NCI-H524 (cell line): ENCODE measurements at regions not wholly inside any gene's neighbourhood (a gene's known extent, or its start where the extent isn't known, plus 50 kb on each side); places are given as distances from the start of the nearest gene placed in this dataset.
"Not testable (repeated sequence)": the region's sequence is repeated elsewhere in the genome, so short reads cannot be mapped to it uniquely, and the experiment has no call there.

Experiments used
- DNase-seq, 2 experiments: peaks; one replicate each; lab custom pipeline; 2025; lab: John Stamatoyannopoulos, UW

DNA sequence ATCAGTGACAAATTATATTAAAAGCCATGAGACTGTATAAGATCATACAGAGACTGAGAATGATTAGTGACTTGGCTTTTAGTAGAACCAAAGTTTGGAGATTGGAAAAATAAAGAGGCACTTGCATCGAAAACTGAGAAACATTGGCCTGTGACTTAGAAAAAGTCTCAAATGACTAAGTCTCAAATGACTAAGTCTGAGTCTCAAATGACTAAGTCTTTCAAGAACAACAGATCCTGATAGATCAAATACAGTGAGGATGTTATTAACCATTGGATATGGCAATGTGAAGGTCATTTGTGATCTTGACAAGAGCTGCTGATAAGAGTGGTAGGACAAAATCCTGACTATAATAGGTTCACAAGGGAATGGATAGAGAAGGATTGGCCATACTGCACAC, 135.5 kb upstream of the FANCL start:
- no peak for DNase-seq

DNA sequence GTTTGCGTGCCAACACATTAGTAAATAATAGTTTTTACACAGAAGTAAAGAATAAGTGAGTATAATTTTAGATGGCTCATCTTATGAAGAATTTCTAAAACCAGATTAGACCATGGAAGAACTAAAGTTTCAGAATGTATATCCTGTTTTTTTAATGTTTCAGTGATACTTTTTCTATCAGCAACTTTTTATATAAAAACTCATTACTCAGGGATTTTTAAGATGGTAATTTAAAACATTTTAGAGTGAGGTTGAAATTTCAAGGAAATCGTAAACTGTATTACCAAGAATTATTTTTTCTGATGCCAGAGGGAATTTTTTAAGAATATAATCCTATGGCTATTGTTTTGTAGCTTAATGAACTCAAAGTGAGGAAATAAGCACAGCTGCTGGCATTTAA, 128.5 kb upstream of the FANCL start:
- no peak for DNase-seq

DNA sequence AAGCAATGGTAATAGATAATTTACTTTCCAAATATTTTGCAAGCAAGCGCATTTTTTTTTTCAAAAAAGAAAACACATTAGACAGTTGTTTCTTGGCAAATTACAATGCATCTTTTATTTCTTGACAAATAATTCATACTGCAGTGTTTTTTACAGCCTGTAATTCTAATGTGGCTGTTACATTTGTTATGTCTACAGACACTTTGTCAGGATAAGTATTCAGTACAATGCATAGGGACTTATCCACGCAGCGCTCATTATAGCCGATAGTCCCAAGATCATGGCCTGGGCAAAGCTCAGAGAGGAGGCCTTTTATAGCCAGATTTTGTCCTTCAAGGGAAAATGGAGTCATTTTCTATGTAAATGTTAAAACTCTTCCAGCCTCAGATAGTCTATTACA, 123.0 kb upstream of the FANCL start:
- no peak for DNase-seq

DNA sequence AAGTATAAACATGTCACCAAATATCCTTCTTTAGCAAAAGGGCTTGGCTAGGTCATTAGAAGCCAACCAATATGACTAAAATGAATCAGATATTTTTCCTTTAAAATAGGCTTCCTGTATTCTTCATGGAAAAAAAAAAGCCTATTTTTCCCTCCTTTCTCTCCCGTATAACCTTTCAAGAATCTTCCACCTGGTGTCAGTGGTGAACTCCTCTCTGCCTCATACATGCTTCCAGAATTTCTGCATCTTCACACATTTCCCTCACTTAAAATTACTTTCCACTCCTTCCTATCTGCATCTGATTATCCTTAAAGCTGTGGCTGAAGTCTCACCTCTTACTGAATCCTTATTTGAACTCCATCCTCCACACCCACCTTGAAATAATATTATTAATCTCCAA, 116.9 kb upstream of the FANCL start:
- no peak for DNase-seq

DNA sequence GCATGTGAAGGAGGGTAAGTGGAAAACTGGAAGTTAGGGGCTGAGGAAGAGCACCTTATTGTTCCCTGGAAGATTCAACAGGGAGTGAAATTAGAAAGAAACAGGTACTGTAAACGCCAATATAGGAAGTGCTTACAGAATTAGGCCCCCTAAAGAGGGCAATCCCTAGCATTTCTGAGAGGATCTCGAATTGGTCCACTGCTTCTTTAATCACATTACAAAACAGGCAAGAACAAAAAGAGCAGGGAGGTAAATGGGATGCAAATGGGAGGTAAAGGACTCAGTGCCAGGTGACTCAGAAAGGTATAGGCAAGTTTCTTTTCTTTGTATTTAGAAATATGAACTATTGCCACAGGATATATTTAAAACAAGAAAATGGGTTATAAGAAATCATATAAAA, 116.4 kb upstream of the FANCL start:
- no peak for DNase-seq

DNA sequence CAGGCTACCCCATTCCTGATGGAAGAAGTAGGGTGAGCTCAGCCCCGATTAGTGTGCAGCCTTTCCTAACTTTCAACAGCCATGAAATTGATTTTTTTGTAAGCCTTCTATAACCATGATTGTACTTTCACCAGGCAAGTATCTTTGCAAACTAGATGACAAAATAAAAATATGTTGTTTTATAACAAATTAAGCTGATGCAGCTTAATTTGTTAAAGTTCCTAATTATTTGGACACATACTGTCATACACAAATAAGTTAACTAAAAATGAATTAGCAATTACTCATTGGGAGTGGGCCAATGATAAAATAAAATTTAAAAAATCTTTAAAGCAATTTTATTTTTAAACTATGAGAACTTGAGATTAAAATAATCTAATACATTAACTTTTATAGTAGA, 113.1 kb upstream of the FANCL start:
- DNase-seq = no peak

DNA sequence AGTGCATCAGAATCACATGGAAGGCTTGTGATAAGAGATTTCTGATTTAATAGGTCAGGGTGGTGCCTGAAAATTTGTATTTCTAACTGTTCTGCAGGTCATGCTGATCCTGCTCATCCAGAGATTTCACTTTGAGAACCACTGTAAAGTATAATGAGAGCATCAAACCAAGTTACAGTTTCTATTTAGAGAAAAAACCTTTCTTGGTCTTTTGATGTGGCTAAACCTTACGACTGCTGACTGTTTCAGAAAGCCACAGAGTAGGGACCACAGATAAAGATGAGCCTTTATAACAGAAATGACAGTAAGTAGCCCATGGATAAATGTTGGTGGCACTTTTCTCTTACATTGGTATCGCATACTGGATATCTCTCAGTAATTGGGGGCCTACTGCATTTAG, 109.4 kb upstream of the FANCL start:
- no peak for DNase-seq

DNA sequence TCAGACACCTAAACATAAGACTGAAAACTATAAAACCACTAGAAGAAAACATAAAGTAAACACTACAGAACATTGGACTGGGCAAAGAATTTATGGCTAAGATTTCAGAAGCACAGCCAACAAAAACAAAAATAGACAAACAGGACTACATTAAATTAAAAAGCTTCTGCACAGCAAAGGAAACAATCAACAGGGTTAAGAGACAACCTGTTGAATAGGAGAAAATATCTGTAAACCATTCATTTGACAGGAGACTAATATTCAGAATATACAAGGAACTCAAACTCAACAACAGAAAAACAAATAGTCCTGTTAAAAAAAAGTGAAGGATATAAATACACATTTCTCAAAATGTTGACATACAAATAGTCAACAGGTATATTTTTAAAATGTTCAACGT, 106.7 kb upstream of the FANCL start:
- no peak for DNase-seq

DNA sequence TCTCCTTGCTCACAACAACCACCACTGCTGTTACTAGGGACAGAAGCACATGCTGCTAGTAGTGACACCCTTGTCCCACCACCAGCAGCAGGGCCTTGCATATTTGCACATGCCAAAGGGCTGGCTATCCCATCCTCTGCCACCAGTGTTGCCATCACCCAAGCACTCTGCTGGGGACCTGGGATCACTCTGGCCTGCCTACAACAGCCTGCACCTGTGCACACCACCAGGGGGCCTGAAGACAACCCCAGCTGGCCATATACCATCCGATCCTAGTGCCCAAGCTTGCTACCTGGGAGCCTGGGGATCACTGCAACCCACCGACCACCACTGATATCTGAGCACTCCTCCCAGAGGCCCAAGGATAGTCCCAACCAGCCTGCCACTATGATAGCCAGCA, 99.9 kb upstream of the FANCL start:
- DNase-seq = no peak

DNA sequence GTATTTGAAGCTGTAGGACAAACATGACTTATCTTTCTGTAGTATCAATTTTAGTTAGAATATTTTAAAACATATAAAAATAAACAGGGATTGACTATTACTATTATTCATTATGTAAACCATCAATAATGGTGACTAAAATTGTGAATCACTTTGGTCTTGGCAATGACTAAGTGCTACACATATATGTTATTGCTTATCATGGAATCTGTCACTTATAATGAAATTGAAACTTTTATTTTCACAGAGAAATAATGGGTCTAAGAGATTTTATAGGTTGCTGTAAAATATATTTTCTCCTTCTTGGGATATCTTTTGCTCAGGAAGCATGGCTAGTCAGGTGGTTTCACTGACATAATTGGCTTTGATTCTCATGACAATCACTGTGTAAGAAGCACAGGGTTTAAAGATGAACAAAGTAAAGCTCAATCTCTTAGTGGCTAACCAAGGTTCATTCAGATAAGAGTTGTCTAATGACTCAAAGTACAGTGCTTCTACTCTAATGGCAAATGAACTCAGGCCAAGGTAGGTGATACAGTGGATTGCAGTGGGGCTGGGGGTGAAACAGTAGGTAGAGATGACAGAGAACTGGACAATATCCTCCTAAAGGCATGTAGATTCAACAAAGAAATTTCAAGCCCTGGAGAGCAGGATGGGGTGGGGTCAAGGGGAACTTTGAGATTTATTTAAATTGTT, 98.6 kb upstream of the FANCL start:
- no peak for DNase-seq

DNA sequence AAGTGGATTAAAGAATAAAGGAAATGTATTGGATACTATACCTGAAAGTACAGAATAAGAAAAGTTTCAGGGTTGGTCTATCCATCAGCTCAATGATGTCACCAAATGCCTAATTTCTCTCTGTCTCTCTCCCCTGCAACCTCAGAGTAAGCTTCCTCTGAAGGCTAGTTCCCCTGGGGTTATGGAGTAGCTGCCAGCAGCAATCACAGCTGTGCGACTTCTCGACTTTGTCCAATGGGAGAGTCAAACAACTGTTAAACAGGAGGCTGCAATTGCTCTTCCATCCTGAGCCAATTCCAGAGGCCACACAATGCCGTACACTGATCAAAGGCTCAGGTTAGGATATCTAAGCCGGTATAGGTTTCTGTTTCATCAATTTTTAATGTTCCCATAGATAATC, 95.3 kb upstream of the FANCL start:
- DNase-seq = peak; percentile 78 to 93

DNA sequence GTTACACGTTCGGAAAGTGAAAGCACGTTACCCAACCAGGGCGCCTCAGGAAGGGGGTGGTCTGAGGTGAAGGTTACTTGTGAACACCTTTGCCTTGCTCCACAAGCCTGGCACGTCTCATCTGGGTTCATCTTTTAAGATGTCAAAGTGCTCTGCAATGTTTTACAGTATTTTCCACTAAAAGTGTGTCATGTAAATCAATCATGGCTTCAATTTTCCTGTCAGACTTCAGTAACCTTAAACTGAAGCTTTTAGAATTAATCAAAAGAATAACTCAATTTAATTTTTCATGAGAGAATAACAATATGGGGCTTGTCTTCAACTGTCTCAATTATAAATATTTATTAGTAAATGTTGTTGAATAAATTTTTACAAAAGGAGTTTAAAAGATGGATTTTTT, 93.3 kb upstream of the FANCL start:
- no peak for DNase-seq

DNA sequence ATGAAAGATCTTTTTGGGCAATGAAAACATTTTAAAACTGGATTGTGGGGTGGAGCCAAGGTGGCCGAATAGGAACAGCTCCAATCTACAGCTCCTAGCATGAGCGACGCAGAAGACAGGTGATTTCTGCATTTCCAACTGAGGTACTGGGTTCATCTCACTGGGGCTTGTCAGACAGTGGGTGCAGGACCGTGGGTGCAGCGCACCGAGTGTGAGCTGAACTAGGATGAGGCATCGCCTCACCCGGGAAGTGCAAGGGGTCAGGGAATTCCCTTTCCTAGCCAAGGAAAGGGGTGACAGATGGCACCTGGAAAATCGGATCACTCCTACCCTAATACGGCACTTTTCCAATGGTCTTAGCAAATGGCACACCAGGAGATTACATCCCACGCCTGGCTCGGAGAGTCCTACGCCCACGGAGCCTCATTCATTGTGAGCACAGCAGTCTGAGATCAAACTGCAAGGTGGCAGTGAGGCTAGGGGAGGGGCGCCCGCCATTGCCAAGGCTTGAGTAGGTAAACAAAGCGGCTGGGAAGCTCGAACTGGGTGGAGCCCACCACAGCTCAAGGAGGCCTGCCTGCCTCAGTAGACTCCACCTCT, 84.3 kb upstream of the FANCL start:
- peak; percentile 82 to 93 for DNase-seq

DNA sequence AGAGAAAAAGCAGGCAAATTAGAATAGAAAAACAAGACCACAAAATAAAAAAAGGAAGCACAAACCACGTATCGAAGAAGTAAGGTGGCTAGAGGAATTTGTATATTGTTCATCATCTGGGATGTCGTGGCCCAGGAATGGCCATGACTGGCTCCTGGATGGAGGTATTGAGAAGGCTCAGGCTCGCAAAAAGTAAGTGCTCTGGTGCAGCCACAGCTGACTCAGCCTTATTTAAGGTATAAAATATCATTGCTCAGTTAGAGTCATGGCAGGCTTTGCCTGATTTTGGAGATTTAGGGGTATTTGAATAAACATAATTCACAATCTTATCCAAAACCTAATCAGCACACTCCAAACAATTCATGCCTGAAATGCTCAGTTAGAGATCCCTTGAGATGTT, 78.4 kb upstream of the FANCL start:
- DNase-seq = no peak

DNA sequence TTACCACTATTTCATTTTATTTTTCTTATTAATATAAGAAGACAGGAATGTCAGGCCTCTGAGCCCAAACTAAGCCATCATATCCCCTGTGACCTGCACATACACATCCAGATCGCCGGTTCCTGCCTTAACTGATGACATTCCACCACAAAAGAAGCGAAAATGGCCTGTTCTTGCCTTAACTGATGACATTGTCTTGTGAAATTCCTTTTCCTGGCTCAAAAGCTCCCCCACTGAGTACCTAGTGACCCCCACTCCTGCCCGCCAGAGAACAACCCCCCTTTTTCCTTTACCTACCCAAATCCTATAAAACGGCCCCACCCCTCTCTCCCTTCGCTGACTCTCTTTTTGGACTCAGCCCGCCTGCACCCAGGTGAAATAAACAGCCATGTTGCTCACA, 77.8 kb upstream of the FANCL start:
- not testable (repeated sequence) for DNase-seq

DNA sequence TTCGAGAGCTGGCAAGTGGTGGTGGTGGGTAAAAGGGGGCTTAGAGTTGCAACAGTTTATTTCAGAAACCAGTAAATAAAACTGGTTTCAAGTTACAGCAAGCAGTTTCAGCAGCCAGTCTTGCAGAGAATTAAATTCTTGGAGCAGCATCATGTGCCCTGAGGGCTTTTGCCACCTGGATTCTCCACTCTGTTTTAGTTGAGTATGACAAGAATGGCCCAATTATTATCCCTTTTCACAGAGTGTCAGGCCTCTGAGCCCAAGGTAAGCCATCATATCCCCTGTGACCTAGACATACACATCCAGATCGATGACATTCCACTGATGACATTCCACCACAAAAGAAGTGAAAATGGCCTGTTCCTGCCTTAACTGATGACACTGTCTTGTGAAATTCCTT, 72.8 kb upstream of the FANCL start:
- DNase-seq = no peak

DNA sequence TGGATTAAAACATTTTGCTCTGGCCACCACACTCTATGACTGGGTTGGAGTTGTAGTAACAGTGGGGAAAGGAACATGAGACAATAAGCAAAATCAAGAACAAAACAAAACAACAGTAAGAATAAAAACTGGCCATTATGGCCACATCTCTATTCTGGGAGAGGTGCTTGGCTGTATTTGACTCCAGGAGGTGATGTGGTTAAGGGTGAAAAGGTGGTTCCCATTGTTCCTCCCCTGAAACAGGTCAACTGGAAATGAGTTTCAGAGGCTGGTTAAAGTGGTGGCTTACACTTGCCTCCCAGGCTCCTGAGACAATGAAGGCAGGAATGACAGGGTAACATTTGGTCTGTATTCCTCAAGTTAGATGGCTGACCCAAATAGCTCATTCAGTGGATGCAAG, 67.3 kb upstream of the FANCL start:
- DNase-seq = no peak

DNA sequence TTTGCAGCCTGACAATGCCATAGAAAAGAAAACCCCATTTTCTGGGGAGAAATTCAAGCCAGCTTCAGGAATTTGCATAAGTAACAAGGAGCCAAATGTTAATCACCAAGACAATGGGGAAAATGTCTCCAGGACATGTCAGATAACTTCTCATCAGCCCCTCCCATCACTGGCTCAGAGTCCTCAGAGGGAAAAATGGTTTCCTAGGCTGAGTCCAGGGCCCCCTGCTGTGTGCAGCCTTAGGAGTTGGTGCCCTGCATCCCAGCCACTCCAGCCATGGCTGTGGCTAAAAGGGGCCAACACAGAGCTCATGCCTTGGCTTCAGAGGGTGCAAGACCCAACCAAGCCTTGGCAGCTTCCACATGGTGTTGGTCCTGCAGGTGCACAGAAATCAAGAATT, 63.7 kb upstream of the FANCL start:
- DNase-seq = no peak

DNA sequence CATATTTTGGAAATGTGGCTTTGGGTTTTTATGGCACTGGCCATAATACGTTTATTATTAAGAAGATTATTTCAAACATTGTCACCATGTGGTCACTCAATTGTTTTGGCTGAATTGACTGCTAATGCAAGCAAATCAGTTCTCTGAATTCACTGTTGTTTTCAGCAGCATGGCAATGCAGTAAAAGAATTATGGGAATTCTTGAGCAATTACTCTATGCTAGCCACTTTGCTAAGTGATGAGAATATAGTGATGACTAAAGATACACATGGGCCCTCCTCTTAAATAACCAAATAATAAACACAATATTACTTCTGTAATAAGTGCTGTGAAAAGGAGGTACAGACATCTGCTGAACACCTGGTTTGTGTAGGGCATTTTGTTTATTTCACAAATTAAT, 58.0 kb upstream of the FANCL start:
- no peak for DNase-seq

DNA sequence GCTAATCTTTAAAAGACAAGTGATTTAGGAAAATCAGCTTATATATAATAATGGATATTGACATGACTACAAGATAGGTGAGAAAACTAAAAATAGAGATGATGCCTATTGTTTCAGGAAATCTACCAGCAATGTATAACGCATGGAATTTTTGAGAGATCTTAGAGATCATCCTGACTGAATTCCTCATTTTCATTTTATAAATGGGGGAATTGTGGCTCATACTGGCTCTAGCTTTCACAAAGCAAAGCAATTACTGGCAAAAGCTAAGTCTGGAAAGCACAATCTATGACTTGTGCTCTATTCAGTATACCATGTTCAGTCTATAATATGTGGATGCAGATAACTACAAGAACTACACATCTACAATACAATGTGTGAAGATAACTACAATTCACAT, 51.9 kb upstream of the FANCL start:
- no peak for DNase-seq

DNA sequence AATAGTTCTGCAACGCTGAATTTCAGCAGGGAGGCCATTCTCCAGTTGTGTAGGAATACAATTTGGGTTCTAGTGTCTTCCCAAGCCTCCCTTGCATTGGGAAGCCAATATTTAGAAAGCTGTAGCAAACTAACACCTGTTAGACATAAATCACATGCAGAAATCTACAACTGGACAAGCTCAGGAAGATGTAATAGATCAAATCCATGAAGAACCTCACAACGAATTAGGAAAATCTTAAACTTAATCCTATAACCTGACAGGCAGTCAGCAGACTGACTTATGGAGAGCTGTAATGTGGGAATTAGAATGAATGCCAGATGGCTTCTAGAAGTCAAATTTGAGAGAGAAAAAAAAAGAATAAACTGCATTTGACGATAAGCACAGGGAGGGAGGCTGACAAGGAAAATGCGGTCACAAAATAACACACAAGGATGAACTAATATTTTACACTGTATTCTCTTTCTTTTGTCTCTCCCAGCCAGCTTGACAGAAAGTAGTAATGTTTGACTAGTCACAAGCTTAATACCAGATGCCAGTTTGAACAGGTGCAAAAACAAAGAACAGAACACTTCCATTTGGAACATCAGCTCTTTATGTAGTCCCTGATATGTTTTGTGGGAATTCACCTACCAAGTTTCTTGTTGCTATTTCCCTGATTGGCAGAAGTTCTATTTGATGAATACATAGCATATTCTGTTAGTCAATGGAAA, 50.8 kb upstream of the FANCL start:
- DNase-seq = peak; percentile 75 to 95
